ENCODE measurements at regions not wholly inside any gene's neighbourhood (a gene's known extent, or its start where the extent isn't known, plus 50 kb on each side); places are given as distances from the start of the nearest gene placed in this dataset.
"Not testable (repeated sequence)": the region's sequence is repeated elsewhere in the genome, so short reads cannot be mapped to it uniquely, and the experiment has no call there.

DNA sequence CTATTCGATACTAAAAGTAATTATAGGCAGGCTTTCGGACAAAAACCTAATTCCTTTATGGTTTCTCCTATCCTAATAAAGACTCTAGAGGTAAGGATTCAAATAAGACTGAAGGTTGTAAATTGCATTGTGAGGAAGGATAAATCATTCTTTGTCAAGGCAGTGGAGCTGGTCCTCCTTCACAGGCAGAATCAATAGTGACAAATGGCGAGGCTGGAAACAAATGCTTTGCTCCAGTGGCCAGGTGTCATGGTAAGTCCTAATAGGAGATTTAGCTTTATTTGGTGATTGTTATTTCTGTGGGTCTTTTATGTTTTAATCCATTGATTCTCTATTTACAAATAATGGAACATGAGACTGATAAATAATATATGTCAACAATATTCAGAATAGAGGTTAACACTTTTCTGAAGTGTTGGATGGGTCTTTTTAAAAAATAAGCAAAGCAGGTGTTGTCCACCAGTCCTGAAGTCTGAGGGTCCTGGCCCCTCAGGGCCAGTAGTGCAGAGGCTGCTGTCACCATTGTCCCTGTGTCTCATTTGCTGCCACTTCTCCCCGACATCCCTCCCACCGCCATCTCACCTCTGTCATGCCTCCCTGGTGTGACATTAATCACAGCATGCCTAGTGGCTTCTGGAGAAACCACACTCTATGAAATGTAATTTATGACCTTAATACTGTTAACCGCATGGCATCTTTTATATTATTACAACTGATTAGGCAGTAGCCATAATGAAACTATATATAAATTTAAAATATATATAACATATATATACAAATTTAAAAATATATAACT, 120.9 kb upstream of the MAGI3 start:
- no peak for DNase-seq

DNA sequence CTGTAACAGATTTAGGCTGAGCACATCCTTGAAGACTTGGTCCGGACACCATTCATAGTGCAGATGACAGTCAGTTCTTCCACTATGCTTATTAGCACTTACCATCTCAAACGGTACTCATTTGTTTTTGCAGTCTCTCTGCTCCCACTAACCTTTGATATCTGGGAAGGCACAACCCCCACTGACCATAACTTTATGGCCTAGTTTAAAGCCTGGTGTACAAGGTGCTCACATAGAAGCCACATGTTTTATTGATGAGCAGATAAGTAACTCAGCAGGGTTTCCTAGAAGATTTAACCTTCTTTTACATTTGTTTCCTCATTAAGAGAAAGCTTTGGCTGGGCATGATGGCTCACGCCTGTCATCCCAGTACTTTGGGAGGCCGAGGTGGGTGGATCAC, 119.3 kb upstream of the MAGI3 start:
- DNase-seq: no peak

DNA sequence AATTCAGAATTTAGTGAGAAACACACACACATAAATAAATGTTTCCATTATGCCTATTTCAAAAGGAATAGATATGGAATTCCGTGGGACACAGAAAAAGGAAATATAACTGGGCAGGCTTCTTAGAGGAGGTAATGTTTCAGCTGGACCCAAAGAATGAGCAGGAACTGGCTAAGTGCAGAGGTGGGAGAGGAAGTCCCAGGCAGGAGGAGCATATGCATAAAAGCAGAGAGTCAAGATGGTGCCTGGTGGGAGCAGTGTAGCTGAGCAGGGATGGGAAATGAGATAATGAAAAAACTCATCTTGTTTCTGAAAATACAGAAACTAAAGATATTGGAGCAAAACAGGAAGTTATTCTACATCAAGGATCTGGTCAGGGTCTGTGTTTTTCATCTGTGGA, 115.2 kb upstream of the MAGI3 start:
- no peak for DNase-seq

DNA sequence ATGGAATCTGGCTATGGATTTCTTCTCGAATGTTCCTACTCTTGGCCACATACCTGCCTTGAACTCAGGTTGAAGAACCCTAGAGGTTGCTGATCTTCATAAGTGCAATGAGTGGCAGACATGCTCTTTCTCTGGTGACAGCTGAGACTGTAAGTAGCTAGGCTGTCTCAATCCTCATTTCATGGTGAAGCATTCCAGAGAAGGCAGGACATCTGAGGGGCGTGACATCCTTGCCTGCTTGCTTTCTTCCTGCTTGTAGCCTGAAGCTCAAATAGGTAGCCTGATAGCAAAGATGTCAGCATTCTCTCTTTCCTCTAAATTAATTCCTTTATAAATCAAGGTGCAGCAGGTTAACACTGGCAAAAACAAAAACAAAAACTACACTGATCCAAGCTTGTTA, 114.6 kb upstream of the MAGI3 start:
- DNase-seq: no peak

DNA sequence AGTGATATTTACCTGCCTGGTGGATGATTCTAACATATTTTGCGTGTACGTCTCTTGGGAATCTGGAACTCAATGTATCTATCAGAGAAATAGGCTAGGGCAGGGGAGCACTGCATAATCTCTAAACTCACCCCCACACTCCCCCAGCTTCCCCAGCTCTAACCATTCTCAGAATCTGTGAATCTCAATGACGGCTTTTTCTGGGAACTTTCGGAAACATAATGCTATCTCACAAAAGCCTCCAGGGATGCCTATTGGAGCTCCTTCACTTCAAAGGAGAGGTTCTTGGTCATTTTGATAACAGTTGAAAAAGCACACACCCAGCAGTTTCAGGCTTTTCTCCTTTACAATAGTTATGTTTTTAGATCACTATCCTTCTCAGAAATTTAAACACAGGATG, 113.8 kb upstream of the MAGI3 start:
- no peak for DNase-seq

- DNase-seq: no peak
Observed at GRCh38 chr1:113278371-113278770, 111.9 kb upstream of the MAGI3 start.

DNA sequence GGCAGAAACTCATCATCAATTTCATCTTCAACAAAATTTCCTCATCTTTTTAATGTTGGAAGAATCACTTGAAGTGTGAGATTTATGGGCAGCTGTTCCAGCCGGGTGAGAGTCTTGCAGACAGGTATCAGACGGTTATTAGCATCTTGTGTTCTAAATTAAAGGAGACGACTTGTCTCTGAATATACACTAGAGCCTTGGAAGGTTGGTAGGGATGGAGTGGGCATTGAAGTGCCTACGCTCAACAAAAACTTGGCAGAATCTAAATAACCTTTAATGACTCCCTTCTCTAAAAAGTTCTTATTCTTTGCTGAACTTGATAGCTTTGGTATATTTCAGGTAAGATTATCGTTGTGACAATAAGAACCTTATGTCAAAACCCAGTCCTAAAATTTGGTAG, 111.5 kb upstream of the MAGI3 start:
- DNase-seq: no peak

DNA sequence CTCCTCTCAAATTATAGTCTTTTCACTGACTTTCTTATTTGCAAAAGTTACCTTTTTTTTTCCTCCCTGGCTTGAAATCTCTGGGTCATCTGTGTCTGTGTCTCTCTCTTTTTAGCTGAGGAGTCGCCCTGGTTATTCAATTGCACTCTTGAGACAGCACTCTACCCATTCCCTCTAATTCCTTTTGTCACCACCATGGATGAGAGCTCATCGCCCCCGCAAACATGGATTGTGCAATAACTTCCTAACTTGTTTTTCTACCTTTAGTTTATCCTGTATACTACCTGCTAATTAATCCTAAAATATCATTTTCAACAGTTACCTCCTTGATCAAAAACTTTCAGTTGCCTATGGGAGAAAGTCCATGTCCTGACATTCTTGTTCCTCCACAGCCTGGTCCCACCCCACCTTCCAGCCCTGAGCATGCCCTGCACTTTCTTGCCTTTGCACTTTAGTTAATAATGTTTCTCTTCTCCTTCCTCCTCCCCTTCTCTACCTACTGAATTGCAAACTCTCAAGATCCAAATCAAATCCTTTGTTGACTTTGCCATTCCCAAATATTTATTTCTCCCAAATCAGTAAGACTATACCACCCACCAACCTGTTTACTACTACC, 110.4 kb upstream of the MAGI3 start:
- DNase-seq: no peak

GRCh38 chr1:113280581-113280980, 109.7 kb upstream of the MAGI3 start:
- DNase-seq: no peak

DNA sequence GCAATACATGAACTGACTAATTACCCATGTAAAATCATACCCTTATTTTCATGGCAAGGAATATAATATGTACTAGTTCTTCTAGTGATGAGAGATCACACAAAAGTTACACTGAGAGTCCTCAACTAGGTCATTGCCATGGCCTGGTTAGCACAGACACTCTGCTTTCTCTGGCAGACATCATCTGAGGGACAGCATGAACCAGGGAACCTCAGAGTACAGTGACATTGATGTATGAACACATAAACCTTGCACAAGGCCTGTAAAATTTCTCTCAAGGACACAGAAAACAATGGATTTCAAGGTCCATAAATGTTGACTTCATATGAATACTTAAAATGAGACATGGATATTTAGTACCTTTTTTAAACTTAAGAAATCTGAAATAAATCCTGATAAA, 108.8 kb upstream of the MAGI3 start:
- DNase-seq: no peak

- DNase-seq: no peak
Observed at GRCh38 chr1:113282008-113282892, 108.1 kb upstream of the MAGI3 start.

DNA sequence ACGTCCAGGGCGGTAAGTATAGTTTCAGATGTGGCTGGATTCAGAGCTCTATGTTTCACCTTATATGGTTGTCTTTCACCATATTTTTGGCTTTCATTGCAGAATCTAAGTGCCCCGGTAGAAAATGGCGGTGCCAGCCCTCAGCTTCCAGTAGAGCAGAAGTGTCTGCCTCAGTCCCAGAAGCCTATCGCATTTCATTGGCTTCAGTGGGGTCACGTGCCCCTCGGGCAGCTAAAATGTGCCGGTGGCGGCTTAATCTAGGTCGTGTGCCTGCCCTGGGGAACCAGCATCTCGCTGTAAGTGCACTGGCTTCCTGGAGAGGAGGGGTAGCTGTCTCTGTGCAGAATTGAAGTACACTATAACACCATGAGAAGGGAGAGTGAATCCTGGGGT, 107.4 kb upstream of the MAGI3 start:
- no peak for DNase-seq

- DNase-seq: no peak
Observed at GRCh38 chr1:113283914-113284313, 106.4 kb upstream of the MAGI3 start.

- no peak for DNase-seq
Observed at GRCh38 chr1:113286156-113286555, 104.2 kb upstream of the MAGI3 start.

GRCh38 chr1:113291777-113292602, 98.3 kb upstream of the MAGI3 start:
- no peak for DNase-seq

DNA sequence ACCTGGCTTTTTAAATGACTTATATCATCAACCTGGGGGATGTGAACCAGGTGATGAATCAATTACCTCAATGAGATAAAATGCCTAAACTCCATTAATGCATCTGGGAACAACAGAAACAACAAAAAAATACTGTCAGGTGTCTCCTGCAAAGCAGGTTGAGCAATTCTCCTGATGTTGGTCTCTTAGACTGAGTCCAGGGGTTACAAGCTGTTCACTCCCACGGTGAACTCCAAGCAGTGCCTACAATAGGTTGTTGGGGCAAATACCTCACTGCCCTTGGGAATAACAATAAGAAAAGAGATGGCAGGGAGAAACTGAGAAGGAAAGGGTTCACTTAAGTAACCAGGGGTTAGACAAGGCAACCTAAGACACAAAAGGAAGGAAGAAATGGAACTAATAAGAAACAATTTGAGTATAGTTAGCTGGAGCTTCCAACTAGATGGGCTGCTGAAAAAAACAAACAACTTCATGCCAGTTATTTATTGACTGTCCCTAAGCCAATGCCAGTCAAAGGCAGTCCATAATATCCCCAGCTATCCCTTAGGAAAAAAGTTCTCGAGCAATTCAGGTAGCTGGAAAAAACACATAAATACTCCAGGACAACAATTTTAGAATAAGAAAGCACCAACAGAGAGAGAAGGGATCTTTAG, 97.6 kb upstream of the MAGI3 start:
- DNase-seq: no peak

GRCh38 chr1:113293256-113293626, 97.1 kb upstream of the MAGI3 start:
- DNase-seq: no peak

DNA sequence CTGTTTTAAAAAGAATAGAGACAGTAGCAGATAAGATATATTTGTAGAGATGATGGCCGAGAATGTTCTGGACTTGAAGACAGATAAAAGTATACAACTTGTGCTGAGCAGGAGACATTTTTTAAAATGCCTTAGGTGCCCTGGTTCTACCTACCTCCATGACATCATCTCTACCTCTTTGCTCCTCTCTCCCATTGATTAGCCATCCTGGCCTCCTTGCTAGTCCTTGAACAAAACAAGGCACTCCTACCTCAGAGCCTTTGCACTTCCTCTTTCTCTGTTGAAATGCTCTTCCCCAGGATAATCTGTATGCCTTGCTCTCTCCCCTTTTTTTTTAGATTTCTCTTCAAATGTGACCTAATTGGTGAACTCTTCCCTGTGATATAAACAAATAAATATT, 92.6 kb upstream of the MAGI3 start:
- no peak for DNase-seq

- DNase-seq: no peak
Observed at GRCh38 chr1:113298941-113299340, 91.4 kb upstream of the MAGI3 start.

GRCh38 chr1:113302636-113303035, 87.7 kb upstream of the MAGI3 start:
- DNase-seq: no peak

- no peak for DNase-seq
Observed at GRCh38 chr1:113303267-113303666, 87.0 kb upstream of the MAGI3 start.

GRCh38 chr1:113305029-113305428, 85.3 kb upstream of the MAGI3 start:
- DNase-seq: not testable (repeated sequence)
